SK-N-SH treated with all-trans-retinoic acid at 6 μM for 48 hours (cell line): ENCODE measurements at regions not wholly inside any gene's neighbourhood (a gene's known extent, or its start where the extent isn't known, plus 50 kb on each side); places are given as distances from the start of the nearest gene placed in this dataset.

Experiments used
- ATAC-seq: fragments of 200-7000 bp; cut with Tn5 transposase; 3 replicates; pipeline ENCODE4 v1.9.1; 2020; ENCODE audit warnings: mild to moderate bottlenecking, moderate library complexity
- ARNTL ChIP-seq: fragments of 450-650 bp; formaldehyde crosslinking; IDR thresholded peaks from 2 replicates; pipeline ENCODE4 v1.5.0; 2020; ENCODE audit warnings: low read depth, mild to moderate bottlenecking, moderate library complexity, borderline replicate concordance
- BACH2 ChIP-seq: fragments of 250-450 bp; sonication (Bioruptor Pico); IDR thresholded peaks from 2 replicates; pipeline ENCODE4 v1.9.0; 2021; ENCODE audit warnings: mild to moderate bottlenecking, borderline replicate concordance
- CREB5 ChIP-seq: fragments of 250-450 bp; sonication (Bioruptor Pico); IDR thresholded peaks from 2 replicates; pipeline ENCODE4 v1.5.1; 2020; ENCODE audit warnings: low read depth, mild to moderate bottlenecking, moderate library complexity
- CSDC2 ChIP-seq: fragments of 250-450 bp; sonication (Bioruptor Pico); IDR thresholded peaks from 2 replicates; pipeline ENCODE4 v1.5.0; 2020; ENCODE audit warnings: mild to moderate bottlenecking, moderate library complexity
- ESRRG ChIP-seq: fragments of 250-450 bp; sonication (Bioruptor Pico); IDR thresholded peaks from 2 replicates; pipeline ENCODE4 v1.6.1; 2021; ENCODE audit warnings: mild to moderate bottlenecking
- GLIS3 ChIP-seq: fragments of 250-450 bp; sonication (Bioruptor Pico); IDR thresholded peaks from 2 replicates; pipeline ENCODE4 v1.5.0; 2020; ENCODE audit warnings: mild to moderate bottlenecking, moderate library complexity
- ISL1 ChIP-seq: fragments of 250-450 bp; sonication (Bioruptor Pico); IDR thresholded peaks from 2 replicates; pipeline ENCODE4 v2.1.2; 2022; ENCODE audit warnings: mild to moderate bottlenecking, moderate library complexity
- OSR1 ChIP-seq: fragments of 250-450 bp; sonication (Bioruptor Pico); IDR thresholded peaks from 2 replicates; pipeline ENCODE4 v1.8.0; 2022; ENCODE audit warnings: moderate library complexity, mild to moderate bottlenecking, inconsistent platforms
- PPARA ChIP-seq: fragments of 250-450 bp; sonication (Bioruptor Pico); IDR thresholded peaks from 2 replicates; pipeline ENCODE4 v1.5.0; 2020; ENCODE audit warnings: mild to moderate bottlenecking, borderline replicate concordance
- RARB ChIP-seq: fragments of 250-450 bp; sonication (Bioruptor Pico); IDR thresholded peaks from 2 replicates; pipeline ENCODE4 v1.8.0; 2021; ENCODE audit warnings: mild to moderate bottlenecking, moderate library complexity
- TCF4 ChIP-seq: fragments of 250-450 bp; sonication (Bioruptor Pico); IDR thresholded peaks from 2 replicates; pipeline ENCODE4 v1.8.0; 2021; ENCODE audit warnings: mild to moderate bottlenecking, moderate library complexity, borderline replicate concordance
- TOX ChIP-seq: fragments of 250-450 bp; sonication (Bioruptor Pico); IDR thresholded peaks from 2 replicates; pipeline ENCODE4 v1.8.0; 2021; ENCODE audit warnings: mild to moderate bottlenecking, moderate library complexity, borderline replicate concordance
- ZC3H10 ChIP-seq: fragments of 250-450 bp; sonication (Bioruptor Pico); IDR thresholded peaks from 2 replicates; pipeline ENCODE4 v1.5.1; 2021; ENCODE audit warnings: mild to moderate bottlenecking, moderate library complexity
- ZFP3 ChIP-seq: fragments of 250-450 bp; sonication (Bioruptor Pico); IDR thresholded peaks from 2 replicates; pipeline ENCODE4 v1.5.0; 2020; ENCODE audit warnings: mild to moderate bottlenecking, moderate library complexity
- ZFP30 ChIP-seq: fragments of 450-650 bp; formaldehyde crosslinking; IDR thresholded peaks from 2 replicates; pipeline ENCODE4 v1.5.0; 2022; ENCODE audit warnings: mild to moderate bottlenecking, moderate library complexity
- ZNF565 ChIP-seq: fragments of 450-650 bp; formaldehyde crosslinking; conservative IDR thresholded peaks from 2 replicates; pipeline ENCODE4 v1.5.0; 2020; ENCODE audit warnings: low read depth, mild to moderate bottlenecking, moderate library complexity
- ZNF70 ChIP-seq: fragments of 450-650 bp; formaldehyde crosslinking; IDR thresholded peaks from 2 replicates; pipeline ENCODE4 v1.5.0; 2020; ENCODE audit warnings: mild to moderate bottlenecking, moderate library complexity
- ZNF8 ChIP-seq: fragments of 450-650 bp; formaldehyde crosslinking; IDR thresholded peaks from 2 replicates; pipeline ENCODE4 v1.5.0; 2020; ENCODE audit warnings: mild to moderate bottlenecking, moderate library complexity
- TF ChIP-seq, protein P1 (sequence below): fragments of 250-450 bp; sonication (Bioruptor Pico); IDR thresholded peaks from 2 replicates; pipeline ENCODE4 v1.5.0; 2020; ENCODE audit warnings: mild to moderate bottlenecking, moderate library complexity
- TF ChIP-seq, protein P2 (sequence below): fragments of 250-450 bp; sonication (Bioruptor Pico); IDR thresholded peaks from 2 replicates; pipeline ENCODE4 v1.8.0; 2020; ENCODE audit warnings: mild to moderate bottlenecking, moderate library complexity, borderline replicate concordance
- TF ChIP-seq, protein P3 (sequence below): fragments of 250-450 bp; sonication (Bioruptor Pico); IDR thresholded peaks from 2 replicates; pipeline ENCODE4 v1.5.1; 2021; ENCODE audit warnings: mild to moderate bottlenecking, moderate library complexity
- TF ChIP-seq, protein P4 (sequence below): fragments of 250-450 bp; sonication (Bioruptor Pico); IDR thresholded peaks from 2 replicates; pipeline ENCODE4 v1.8.0; 2021; ENCODE audit warnings: low read depth, mild to moderate bottlenecking, moderate library complexity, borderline replicate concordance

- ATAC-seq, result no peak
- TF ChIP-seq CSDC2 (CRISPR knock-in tag) (no peak), OSR1 (no peak), ARNTL (no peak), GLIS3 (CRISPR knock-in tag) (no peak), PPARA (CRISPR knock-in tag) (no peak), TCF4 (CRISPR knock-in tag) (no peak), ISL1 (CRISPR knock-in tag) (no peak), ZNF70 (CRISPR knock-in tag) (no peak), ZFP3 (CRISPR knock-in tag) (no peak), RARB (CRISPR knock-in tag) (no peak), ZFP30 (CRISPR knock-in tag) (no peak), ZNF8 (no peak), ESRRG (CRISPR knock-in tag) (no peak), TOX (CRISPR knock-in tag) (no peak), BACH2 (no peak), ZNF565 (no peak), CREB5 (CRISPR knock-in tag) (no peak)
- TF ChIP-seq, protein P1, sequence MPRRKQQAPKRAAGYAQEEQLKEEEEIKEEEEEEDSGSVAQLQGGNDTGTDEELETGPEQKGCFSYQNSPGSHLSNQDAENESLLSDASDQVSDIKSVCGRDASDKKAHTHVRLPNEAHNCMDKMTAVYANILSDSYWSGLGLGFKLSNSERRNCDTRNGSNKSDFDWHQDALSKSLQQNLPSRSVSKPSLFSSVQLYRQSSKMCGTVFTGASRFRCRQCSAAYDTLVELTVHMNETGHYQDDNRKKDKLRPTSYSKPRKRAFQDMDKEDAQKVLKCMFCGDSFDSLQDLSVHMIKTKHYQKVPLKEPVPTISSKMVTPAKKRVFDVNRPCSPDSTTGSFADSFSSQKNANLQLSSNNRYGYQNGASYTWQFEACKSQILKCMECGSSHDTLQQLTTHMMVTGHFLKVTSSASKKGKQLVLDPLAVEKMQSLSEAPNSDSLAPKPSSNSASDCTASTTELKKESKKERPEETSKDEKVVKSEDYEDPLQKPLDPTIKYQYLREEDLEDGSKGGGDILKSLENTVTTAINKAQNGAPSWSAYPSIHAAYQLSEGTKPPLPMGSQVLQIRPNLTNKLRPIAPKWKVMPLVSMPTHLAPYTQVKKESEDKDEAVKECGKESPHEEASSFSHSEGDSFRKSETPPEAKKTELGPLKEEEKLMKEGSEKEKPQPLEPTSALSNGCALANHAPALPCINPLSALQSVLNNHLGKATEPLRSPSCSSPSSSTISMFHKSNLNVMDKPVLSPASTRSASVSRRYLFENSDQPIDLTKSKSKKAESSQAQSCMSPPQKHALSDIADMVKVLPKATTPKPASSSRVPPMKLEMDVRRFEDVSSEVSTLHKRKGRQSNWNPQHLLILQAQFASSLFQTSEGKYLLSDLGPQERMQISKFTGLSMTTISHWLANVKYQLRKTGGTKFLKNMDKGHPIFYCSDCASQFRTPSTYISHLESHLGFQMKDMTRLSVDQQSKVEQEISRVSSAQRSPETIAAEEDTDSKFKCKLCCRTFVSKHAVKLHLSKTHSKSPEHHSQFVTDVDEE (CRISPR knock-in tag), result no peak
- TF ChIP-seq, protein P2, sequence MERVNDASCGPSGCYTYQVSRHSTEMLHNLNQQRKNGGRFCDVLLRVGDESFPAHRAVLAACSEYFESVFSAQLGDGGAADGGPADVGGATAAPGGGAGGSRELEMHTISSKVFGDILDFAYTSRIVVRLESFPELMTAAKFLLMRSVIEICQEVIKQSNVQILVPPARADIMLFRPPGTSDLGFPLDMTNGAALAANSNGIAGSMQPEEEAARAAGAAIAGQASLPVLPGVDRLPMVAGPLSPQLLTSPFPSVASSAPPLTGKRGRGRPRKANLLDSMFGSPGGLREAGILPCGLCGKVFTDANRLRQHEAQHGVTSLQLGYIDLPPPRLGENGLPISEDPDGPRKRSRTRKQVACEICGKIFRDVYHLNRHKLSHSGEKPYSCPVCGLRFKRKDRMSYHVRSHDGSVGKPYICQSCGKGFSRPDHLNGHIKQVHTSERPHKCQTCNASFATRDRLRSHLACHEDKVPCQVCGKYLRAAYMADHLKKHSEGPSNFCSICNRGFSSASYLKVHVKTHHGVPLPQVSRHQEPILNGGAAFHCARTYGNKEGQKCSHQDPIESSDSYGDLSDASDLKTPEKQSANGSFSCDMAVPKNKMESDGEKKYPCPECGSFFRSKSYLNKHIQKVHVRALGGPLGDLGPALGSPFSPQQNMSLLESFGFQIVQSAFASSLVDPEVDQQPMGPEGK (CRISPR knock-in tag), result no peak
These were observed 111.5 kb upstream of the CDH12 start for GRCh38 chr5:22964632-22965031.

DNA sequence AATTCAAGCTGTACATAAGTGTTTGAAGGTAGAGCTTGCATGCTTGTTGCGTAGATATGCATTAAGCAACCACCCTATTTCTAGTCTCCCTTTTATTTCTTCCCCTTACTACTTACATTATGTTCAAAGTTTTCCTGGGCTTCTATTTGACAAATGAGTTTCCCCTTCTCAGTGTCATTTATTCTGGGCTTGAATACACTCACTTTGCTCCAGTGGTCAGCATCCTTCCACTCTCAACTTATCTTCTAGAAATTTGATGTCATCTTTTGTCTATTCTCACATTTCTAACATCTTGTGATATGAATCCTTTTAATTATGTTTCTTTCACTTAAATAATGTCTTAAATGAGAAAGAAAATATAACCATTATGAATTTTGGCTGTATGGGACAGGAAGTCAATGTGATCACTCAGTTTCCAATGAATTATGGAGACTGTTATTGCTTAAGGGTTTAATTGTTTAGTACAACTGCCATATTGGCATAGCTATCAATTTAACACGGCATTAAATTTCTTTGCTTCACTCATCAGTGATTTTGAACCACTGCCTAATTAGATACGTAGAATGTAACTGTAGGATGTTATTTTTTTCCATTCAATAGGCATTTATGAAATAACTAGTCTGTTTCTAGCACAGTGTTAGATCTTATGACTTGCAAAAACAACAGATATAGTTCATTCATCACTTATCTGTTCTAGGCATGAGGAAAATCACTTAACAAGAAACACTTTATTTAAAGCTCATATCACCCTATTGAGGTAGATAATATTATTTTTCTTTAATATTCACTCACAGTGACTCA, 105.5 kb upstream of the CDH12 start:
- no peak for ATAC-seq
- TF ChIP-seq, protein P3, sequence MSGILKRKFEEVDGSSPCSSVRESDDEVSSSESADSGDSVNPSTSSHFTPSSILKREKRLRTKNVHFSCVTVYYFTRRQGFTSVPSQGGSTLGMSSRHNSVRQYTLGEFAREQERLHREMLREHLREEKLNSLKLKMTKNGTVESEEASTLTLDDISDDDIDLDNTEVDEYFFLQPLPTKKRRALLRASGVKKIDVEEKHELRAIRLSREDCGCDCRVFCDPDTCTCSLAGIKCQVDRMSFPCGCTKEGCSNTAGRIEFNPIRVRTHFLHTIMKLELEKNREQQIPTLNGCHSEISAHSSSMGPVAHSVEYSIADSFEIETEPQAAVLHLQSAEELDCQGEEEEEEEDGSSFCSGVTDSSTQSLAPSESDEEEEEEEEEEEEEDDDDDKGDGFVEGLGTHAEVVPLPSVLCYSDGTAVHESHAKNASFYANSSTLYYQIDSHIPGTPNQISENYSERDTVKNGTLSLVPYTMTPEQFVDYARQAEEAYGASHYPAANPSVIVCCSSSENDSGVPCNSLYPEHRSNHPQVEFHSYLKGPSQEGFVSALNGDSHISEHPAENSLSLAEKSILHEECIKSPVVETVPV (CRISPR knock-in tag), result no peak
- TF ChIP-seq CREB5 (CRISPR knock-in tag) (no peak), ZNF70 (CRISPR knock-in tag) (no peak), ESRRG (CRISPR knock-in tag) (no peak), CSDC2 (CRISPR knock-in tag) (no peak), BACH2 (no peak), ZFP3 (CRISPR knock-in tag) (no peak), ZFP30 (CRISPR knock-in tag) (no peak), PPARA (CRISPR knock-in tag) (no peak), TCF4 (CRISPR knock-in tag) (no peak), ZC3H10 (CRISPR knock-in tag) (no peak), ZNF8 (no peak), OSR1 (no peak), ISL1 (CRISPR knock-in tag) (no peak), RARB (CRISPR knock-in tag) (no peak), ARNTL (no peak)
- TF ChIP-seq, protein P2 (CRISPR knock-in tag), result no peak
- TF ChIP-seq, protein P1 (CRISPR knock-in tag), result no peak
- TF ChIP-seq, protein P4, sequence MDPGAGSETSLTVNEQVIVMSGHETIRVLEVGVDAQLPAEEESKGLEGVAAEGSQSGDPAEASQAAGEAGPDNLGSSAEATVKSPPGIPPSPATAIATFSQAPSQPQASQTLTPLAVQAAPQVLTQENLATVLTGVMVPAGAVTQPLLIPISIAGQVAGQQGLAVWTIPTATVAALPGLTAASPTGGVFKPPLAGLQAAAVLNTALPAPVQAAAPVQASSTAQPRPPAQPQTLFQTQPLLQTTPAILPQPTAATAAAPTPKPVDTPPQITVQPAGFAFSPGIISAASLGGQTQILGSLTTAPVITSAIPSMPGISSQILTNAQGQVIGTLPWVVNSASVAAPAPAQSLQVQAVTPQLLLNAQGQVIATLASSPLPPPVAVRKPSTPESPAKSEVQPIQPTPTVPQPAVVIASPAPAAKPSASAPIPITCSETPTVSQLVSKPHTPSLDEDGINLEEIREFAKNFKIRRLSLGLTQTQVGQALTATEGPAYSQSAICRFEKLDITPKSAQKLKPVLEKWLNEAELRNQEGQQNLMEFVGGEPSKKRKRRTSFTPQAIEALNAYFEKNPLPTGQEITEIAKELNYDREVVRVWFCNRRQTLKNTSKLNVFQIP (CRISPR knock-in tag), result no peak
